Testis (tissue), 2 donors: ENCODE measurements at regions not wholly inside any gene's neighbourhood (a gene's known extent, or its start where the extent isn't known, plus 50 kb on each side); places are given as distances from the start of the nearest gene placed in this dataset.

Experiments used
- CTCF ChIP-seq, 3 experiments: fragments of 450-650 bp in 2 of 3; fragments of 200-600 bp in 1 of 3; sonication (generic) in 1 of 3; IDR thresholded peaks; one replicate each; pipeline ENCODE4 v1.5.1; 2016 to 2019; ENCODE audit warnings: antibody characterized with exemption in 3 of 3, mild to moderate bottlenecking in 2 of 3, moderate library complexity in 1 of 3
- POLR2A ChIP-seq: fragments of 450-650 bp; IDR thresholded peaks from one replicate; pipeline ENCODE4 v1.6.1; 2017; ENCODE audit warnings: antibody characterized with exemption, mild to moderate bottlenecking, moderate library complexity

DNA sequence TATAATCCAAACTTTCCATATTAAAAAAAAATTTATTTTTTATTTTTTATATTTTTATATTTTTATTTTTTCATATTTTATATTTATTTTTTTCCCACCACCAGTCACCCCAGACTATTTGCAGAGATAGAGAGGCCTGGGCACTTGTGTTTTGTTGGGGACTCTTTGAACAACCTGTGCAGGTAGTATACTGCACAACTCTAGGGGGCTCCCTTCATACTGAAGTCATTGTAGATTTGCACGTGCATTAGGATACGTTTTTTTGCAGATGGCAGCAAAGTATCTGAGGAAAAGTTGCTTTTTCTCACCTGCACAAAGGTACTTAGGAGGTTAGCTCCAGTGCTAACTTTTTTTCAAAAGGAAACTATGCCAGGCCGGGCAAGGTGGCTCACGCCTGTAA is 73.9 kb upstream of the TANC1 start:
- TF ChIP-seq CTCF (IDR thresholded peaks at IDR 0.05) (no peak), POLR2A (no peak)
